Neural progenitor cell (in vitro differentiated cells): ENCODE measurements at regions not wholly inside any gene's neighbourhood (a gene's known extent, or its start where the extent isn't known, plus 50 kb on each side); places are given as distances from the start of the nearest gene placed in this dataset.

Source experiments
- EZH2 ChIP-seq: fragments of 200-600 bp; sonication (generic); IDR thresholded peaks from 2 replicates; pipeline ENCODE4 v1.6.1; 2017; ENCODE audit warnings: antibody characterized with exemption, mild to moderate bottlenecking, moderate library complexity
- EZH2phosphoT487 ChIP-seq: fragments of 200-600 bp; sonication (generic); IDR thresholded peaks from 2 replicates; pipeline ENCODE4 v1.6.1; 2017; ENCODE audit warnings: antibody characterized with exemption
- TF ChIP-seq, protein P1 (sequence below): fragments of 200-600 bp; sonication (generic); IDR thresholded peaks from 2 replicates; pipeline ENCODE4 v1.5.1; 2017; ENCODE audit warnings: antibody characterized with exemption, mild to moderate bottlenecking

DNA sequence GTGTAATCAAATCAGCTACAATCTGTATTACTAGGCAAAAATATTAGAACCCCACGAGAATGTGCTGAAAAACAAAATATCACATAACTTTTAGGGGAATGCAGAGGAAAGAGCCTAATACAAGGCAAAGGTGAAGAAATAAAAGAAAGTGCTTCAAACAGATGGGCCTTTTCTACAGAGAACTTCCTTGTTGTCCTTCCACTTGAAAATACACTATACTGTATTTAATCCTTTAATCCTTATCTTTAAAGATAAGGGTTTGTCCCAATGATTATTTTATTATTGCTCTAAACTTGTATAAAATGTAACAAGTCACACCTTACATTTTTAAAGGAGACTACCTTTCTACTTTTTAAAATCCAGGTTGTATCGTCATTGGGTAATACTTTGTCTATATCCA, 296.5 kb downstream of the NDFIP2 start:
- TF ChIP-seq EZH2 (no peak), EZH2phosphoT487 (no peak)
- TF ChIP-seq, protein P1, sequence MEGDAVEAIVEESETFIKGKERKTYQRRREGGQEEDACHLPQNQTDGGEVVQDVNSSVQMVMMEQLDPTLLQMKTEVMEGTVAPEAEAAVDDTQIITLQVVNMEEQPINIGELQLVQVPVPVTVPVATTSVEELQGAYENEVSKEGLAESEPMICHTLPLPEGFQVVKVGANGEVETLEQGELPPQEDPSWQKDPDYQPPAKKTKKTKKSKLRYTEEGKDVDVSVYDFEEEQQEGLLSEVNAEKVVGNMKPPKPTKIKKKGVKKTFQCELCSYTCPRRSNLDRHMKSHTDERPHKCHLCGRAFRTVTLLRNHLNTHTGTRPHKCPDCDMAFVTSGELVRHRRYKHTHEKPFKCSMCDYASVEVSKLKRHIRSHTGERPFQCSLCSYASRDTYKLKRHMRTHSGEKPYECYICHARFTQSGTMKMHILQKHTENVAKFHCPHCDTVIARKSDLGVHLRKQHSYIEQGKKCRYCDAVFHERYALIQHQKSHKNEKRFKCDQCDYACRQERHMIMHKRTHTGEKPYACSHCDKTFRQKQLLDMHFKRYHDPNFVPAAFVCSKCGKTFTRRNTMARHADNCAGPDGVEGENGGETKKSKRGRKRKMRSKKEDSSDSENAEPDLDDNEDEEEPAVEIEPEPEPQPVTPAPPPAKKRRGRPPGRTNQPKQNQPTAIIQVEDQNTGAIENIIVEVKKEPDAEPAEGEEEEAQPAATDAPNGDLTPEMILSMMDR: no peak
